HEK293 (cell line): ENCODE measurements at regions not wholly inside any gene's neighbourhood (a gene's known extent, or its start where the extent isn't known, plus 50 kb on each side); places are given as distances from the start of the nearest gene placed in this dataset.

Source experiments
- CTCF ChIA-PET: fragments of 350-600 bp; formaldehyde crosslinking; extraction: SDS; loops from one replicate; lab custom pipeline; 2021; ENCODE audit warnings: antibody characterized with exemption; lab: Yijun Ruan, JAX
- POLR2A ChIA-PET: fragments of 300-600 bp; formaldehyde crosslinking; extraction: SDS; loops from one replicate; lab custom pipeline; 2020; ENCODE audit warnings: antibody characterized with exemption, inconsistent platforms; lab: Yijun Ruan, JAX
- H3K27ac ChIP-seq: fragments of 200-500 bp; sonication (Bioruptor generic); 2 replicates; pipeline ENCODE4 v1.5.1; 2014; ENCODE audit warnings: low read depth, low read length, control low read depth, inconsistent platforms; ENCODE audit errors: extremely low read depth
- H3K36me3 ChIP-seq, 2 experiments: fragments of 200-500 bp in 1 of 2; sonication (Bioruptor generic) in 1 of 2; 1 replicate in 1 of 2; 2 replicates in 1 of 2; pipeline ENCODE4 v1.5.1; 2014 to 2017; ENCODE audit warnings: inconsistent platforms in 2 of 2, low read length in 2 of 2; ENCODE audit not compliant: control insufficient read depth in 2 of 2, insufficient read depth in 1 of 2
- H3K4me1 ChIP-seq: fragments of 200-500 bp; sonication (Bioruptor generic); 2 replicates; pipeline ENCODE4 v1.5.1; 2014; ENCODE audit warnings: mild to moderate bottlenecking, low read length, inconsistent platforms; ENCODE audit not compliant: control insufficient read depth, insufficient read depth
- H3K4me3 ChIP-seq: 2 replicates; pipeline ENCODE4 v1.5.1; 2011; ENCODE audit warnings: low read depth, mild to moderate bottlenecking, control low read depth, low read length, moderate library complexity
- H3K9me3 ChIP-seq: fragments of 200-500 bp; sonication (Bioruptor generic); 2 replicates; pipeline ENCODE4 v1.5.1; 2014; ENCODE audit warnings: low read depth, low read length, inconsistent platforms; ENCODE audit not compliant: control insufficient read depth, insufficient read depth
- BCL11A ChIP-seq: fragments of 450-650 bp; formaldehyde crosslinking; IDR thresholded peaks from 2 replicates; pipeline ENCODE4 v1.5.1; 2016; ENCODE audit warnings: low read depth, missing biosample characterization, missing genetic modification characterization
- GLI2 ChIP-seq: fragments of 450-650 bp; formaldehyde crosslinking; IDR thresholded peaks from 2 replicates; pipeline ENCODE4; 2017; ENCODE audit warnings: missing biosample characterization, missing genetic modification characterization, low read depth, borderline replicate concordance
- KLF10 ChIP-seq: fragments of 450-650 bp; IDR thresholded peaks from 2 replicates; pipeline ENCODE4 v1.5.1; 2018; ENCODE audit warnings: missing biosample characterization, mild to moderate bottlenecking, missing genetic modification characterization
- YY1 ChIP-seq: fragments of 450-650 bp; formaldehyde crosslinking; IDR thresholded peaks from 2 replicates; pipeline ENCODE4 v1.5.1; 2018; ENCODE audit warnings: missing biosample characterization, missing genetic modification characterization
- ZBTB7A ChIP-seq: fragments of 450-650 bp; formaldehyde crosslinking; IDR thresholded peaks from 2 replicates; pipeline ENCODE4 v1.5.1; 2016; ENCODE audit warnings: low read depth, missing biosample characterization, missing genetic modification characterization
- ZNF10 ChIP-seq: fragments of 450-650 bp; formaldehyde crosslinking; IDR thresholded peaks from 2 replicates; pipeline ENCODE4 v1.5.1; 2017; ENCODE audit warnings: missing biosample characterization, missing genetic modification characterization
- ZNF148 ChIP-seq: fragments of 450-650 bp; formaldehyde crosslinking; IDR thresholded peaks from 2 replicates; pipeline ENCODE4 v1.5.0; 2017; ENCODE audit warnings: missing biosample characterization, missing genetic modification characterization, borderline replicate concordance
- ZNF169 ChIP-seq: fragments of 450-650 bp; formaldehyde crosslinking; IDR thresholded peaks from 2 replicates; pipeline ENCODE4 v1.5.1; 2016; ENCODE audit warnings: missing biosample characterization, missing genetic modification characterization
- ZNF324 ChIP-seq: fragments of 450-650 bp; formaldehyde crosslinking; IDR thresholded peaks from 2 replicates; pipeline ENCODE4 v1.5.1; 2016; ENCODE audit warnings: missing biosample characterization, missing genetic modification characterization
- ZNF404 ChIP-seq: fragments of 450-650 bp; formaldehyde crosslinking; IDR thresholded peaks from 2 replicates; pipeline ENCODE4 v1.5.1; 2017; ENCODE audit warnings: missing biosample characterization, missing genetic modification characterization
- ZNF561 ChIP-seq: fragments of 450-650 bp; IDR thresholded peaks from 2 replicates; pipeline ENCODE4 v1.5.1; 2018; ENCODE audit warnings: missing biosample characterization, missing genetic modification characterization, borderline replicate concordance
- ZNF571 ChIP-seq: fragments of 450-650 bp; formaldehyde crosslinking; IDR thresholded peaks from 2 replicates; pipeline ENCODE4 v1.5.0; 2017; ENCODE audit warnings: missing biosample characterization, missing genetic modification characterization
- ZNF664 ChIP-seq: fragments of 450-650 bp; formaldehyde crosslinking; IDR thresholded peaks from 2 replicates; pipeline ENCODE4 v1.5.1; 2016; ENCODE audit warnings: missing biosample characterization, missing genetic modification characterization
- ZNF677 ChIP-seq: fragments of 450-650 bp; IDR thresholded peaks from 2 replicates; pipeline ENCODE4 v1.5.0; 2018; ENCODE audit warnings: missing biosample characterization, mild to moderate bottlenecking, missing genetic modification characterization, moderate library complexity
- ZNF768 ChIP-seq: fragments of 450-650 bp; formaldehyde crosslinking; IDR thresholded peaks from 2 replicates; pipeline ENCODE4 v1.5.1; 2018; ENCODE audit warnings: missing biosample characterization, mild to moderate bottlenecking, missing genetic modification characterization
- ZNF791 ChIP-seq: fragments of 450-650 bp; formaldehyde crosslinking; IDR thresholded peaks from 2 replicates; pipeline ENCODE4 v1.5.1; 2016; ENCODE audit warnings: missing biosample characterization, missing genetic modification characterization
- ZNF843 ChIP-seq: fragments of 450-650 bp; formaldehyde crosslinking; IDR thresholded peaks from 2 replicates; pipeline ENCODE4 v1.5.1; 2016; ENCODE audit warnings: missing biosample characterization, missing genetic modification characterization
- ZSCAN16 ChIP-seq: fragments of 450-650 bp; formaldehyde crosslinking; IDR thresholded peaks from 2 replicates; pipeline ENCODE4 v1.5.1; 2016; ENCODE audit warnings: missing biosample characterization, missing genetic modification characterization
- ZXDB ChIP-seq: fragments of 450-650 bp; formaldehyde crosslinking; IDR thresholded peaks from 2 replicates; pipeline ENCODE4 v1.5.1; 2016; ENCODE audit warnings: missing biosample characterization, missing genetic modification characterization
- TF ChIP-seq, protein P1 (sequence below): fragments of 450-650 bp; formaldehyde crosslinking; IDR thresholded peaks from 2 replicates; pipeline ENCODE4 v1.5.1; 2017; ENCODE audit warnings: missing biosample characterization, missing genetic modification characterization

- no peak overlapping the region for H3K27ac ChIP-seq
- POLR2A ChIA-PET = no interaction called here
- TF ChIP-seq, protein P1, sequence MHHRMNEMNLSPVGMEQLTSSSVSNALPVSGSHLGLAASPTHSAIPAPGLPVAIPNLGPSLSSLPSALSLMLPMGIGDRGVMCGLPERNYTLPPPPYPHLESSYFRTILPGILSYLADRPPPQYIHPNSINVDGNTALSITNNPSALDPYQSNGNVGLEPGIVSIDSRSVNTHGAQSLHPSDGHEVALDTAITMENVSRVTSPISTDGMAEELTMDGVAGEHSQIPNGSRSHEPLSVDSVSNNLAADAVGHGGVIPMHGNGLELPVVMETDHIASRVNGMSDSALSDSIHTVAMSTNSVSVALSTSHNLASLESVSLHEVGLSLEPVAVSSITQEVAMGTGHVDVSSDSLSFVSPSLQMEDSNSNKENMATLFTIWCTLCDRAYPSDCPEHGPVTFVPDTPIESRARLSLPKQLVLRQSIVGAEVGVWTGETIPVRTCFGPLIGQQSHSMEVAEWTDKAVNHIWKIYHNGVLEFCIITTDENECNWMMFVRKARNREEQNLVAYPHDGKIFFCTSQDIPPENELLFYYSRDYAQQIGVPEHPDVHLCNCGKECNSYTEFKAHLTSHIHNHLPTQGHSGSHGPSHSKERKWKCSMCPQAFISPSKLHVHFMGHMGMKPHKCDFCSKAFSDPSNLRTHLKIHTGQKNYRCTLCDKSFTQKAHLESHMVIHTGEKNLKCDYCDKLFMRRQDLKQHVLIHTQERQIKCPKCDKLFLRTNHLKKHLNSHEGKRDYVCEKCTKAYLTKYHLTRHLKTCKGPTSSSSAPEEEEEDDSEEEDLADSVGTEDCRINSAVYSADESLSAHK = no peak
- TF ChIP-seq ZNF169 (no peak), ZSCAN16 (tag by site-specific recombination) (no peak), GLI2 (tag by site-specific recombination) (no peak), ZNF324 (tag by site-specific recombination) (no peak), ZNF677 (no peak)
These were observed 352.1 kb upstream of the CCL2 start for GRCh38 chr17:33902901-33903449.

GRCh38 chr17:33904476-33904875 is 350.6 kb upstream of the CCL2 start:
- TF ChIP-seq ZBTB7A (tag by site-specific recombination) = no peak
- no peak for TF ChIP-seq ZNF561 (tag by site-specific recombination)
- TF ChIP-seq ZNF768 (tag by site-specific recombination) = no peak
- POLR2A ChIA-PET = interaction anchor here (0.7 kb wide), 2 partner anchors 14 to 41 kb away, joined by 7 to 9 read pairs; no protein-coding TSS in a partner anchor
- no peaks in the 10 kb centered on the region for H3K4me1 ChIP-seq
- no peaks in the 10 kb centered on the region for H3K9me3 ChIP-seq
- H3K36me3 ChIP-seq = no peaks in the 10 kb centered on the region
- CTCF ChIA-PET = interaction anchor here (0.7 to 1.3 kb wide), 2 partner anchors 23 to 251 kb away, joined by 3 read pairs; no protein-coding TSS in a partner anchor
- H3K27ac ChIP-seq = no peak overlapping the region
- H3K4me3 ChIP-seq = no peak overlapping the region

More at GRCh38 chr17:33902901-33903449, 352.1 kb upstream of the CCL2 start:
- H3K4me1 ChIP-seq = no peaks in the 10 kb centered on the region
- no peaks in the 10 kb centered on the region for H3K9me3 ChIP-seq
- no peak overlapping the region for H3K4me3 ChIP-seq
- no peaks in the 10 kb centered on the region for H3K36me3 ChIP-seq
- CTCF ChIA-PET = interaction anchor here (1.3 kb wide), 1 partner anchor 25 kb away, joined by 3 read pairs; no protein-coding TSS in a partner anchor

DNA sequence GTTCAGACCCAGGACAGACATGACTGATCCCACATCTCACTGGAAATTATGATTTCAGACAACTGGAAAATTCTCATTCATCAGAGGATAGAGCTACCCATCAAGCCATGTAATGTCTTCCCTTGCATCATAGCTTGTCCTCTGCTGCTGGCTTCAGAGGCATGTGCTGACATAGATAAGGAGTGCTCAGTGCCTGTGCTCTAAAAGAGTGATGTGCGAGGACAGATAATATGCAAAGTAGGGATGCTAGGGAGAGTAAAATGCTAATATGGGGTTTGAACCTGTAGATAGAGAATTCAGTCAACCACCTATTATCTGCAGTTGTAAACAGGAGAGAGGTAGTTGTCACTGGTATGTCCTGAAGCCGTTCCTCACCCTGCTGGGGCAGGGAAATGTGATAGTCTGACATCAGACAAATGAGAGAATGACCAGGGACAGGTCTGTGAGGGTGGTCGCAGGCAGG is 349.7 kb upstream of the CCL2 start:
- Histone ChIP-seq H3K4me1 (no peaks in the 10 kb centered on the region), H3K27ac (no peak overlapping the region), H3K36me3 (no peaks in the 10 kb centered on the region), H3K9me3 (no peaks in the 10 kb centered on the region), H3K4me3 (no peak overlapping the region)
- POLR2A ChIA-PET = no interaction called here
- TF ChIP-seq ZNF10 (tag by site-specific recombination) (no peak), ZXDB (tag by site-specific recombination) (no peak), ZNF843 (tag by site-specific recombination) (no peak), ZNF791 (no peak), ZNF404 (no peak), YY1 (tag by site-specific recombination) (no peak), BCL11A (tag by site-specific recombination) (no peak), ZNF571 (tag by site-specific recombination) (no peak), ZNF148 (tag by site-specific recombination) (no peak), ZNF664 (no peak), KLF10 (tag by site-specific recombination) (no peak), ZBTB7A (tag by site-specific recombination) (no peak)
- CTCF ChIA-PET = no interaction called here
